H1 (cell line): ENCODE measurements at regions not wholly inside any gene's neighbourhood (a gene's known extent, or its start where the extent isn't known, plus 50 kb on each side); places are given as distances from the start of the nearest gene placed in this dataset.

Experiments
- CTCF ChIA-PET: fragments of 300-600 bp; sonication (Branson Sonifier 250); formaldehyde crosslinking; loops from one replicate; lab custom pipeline; 2021; ENCODE audit not compliant: partially characterized antibody; lab: Charles Lee
- POLR2A ChIA-PET: fragments of 300-600 bp; sonication (Branson Sonifier 250); formaldehyde crosslinking; loops from one replicate; lab custom pipeline; 2021; ENCODE audit warnings: inconsistent platforms; ENCODE audit not compliant: partially characterized antibody; lab: Charles Lee
- DNase-seq, 2 experiments: peaks; one replicate each; pipeline versions ENCODE4 v3.0.0 to v3.0.0-alpha.2; 2010 to 2022; ENCODE audit warnings: low spot score in 2 of 2, low read depth in 1 of 2, mixed read lengths in 1 of 2
- FAIRE-seq: peaks from 2 replicates; lab custom pipeline; 2011; peaks lifted over from hg19 to GRCh38; lab: Jason Lieb, UNC
- H2AFZ ChIP-seq: 2 replicates; pipeline ENCODE4 v1.8.1; 2012; ENCODE audit warnings: low read length, inconsistent platforms
- H2AK5ac ChIP-seq: 2 replicates; pipeline ENCODE4 v1.6.1; 2013; ENCODE audit warnings: low read depth, low read length
- H2BK120ac ChIP-seq: replicated peaks from 2 replicates; pipeline ENCODE3; 2013; ENCODE audit warnings: low read depth, low read length, inconsistent platforms
- H2BK12ac ChIP-seq: 2 replicates; pipeline ENCODE4 v1.6.1; 2013; ENCODE audit warnings: low read depth, low read length
- H2BK15ac ChIP-seq: 2 replicates; pipeline ENCODE4 v1.6.1; 2013; ENCODE audit warnings: low read length
- H2BK20ac ChIP-seq: 2 replicates; pipeline ENCODE4 v1.6.1; 2013; ENCODE audit warnings: low read length
- H2BK5ac ChIP-seq: 2 replicates; pipeline ENCODE4 v1.6.1; 2013; ENCODE audit warnings: low read depth, low read length
- H3K14ac ChIP-seq: 2 replicates; pipeline ENCODE4 v1.6.1; 2013; ENCODE audit warnings: inconsistent platforms; ENCODE audit not compliant: insufficient read length
- H3K18ac ChIP-seq: 2 replicates; pipeline ENCODE4 v1.6.1; 2013; ENCODE audit warnings: low read length; ENCODE audit errors: extremely low read depth
- H3K23ac ChIP-seq: 2 replicates; pipeline ENCODE4 v1.6.1; 2013; ENCODE audit warnings: inconsistent platforms; ENCODE audit not compliant: insufficient read length
- H3K23me2 ChIP-seq: 2 replicates; pipeline ENCODE4 v1.6.1; 2013; ENCODE audit warnings: low read depth, low read length
- H3K27ac ChIP-seq: 2 replicates; pipeline ENCODE4 v1.6.1; 2011; ENCODE audit warnings: low read depth, low read length, inconsistent platforms
- H3K27me3 ChIP-seq, 4 experiments: replicated peaks in 1 of 4; 1 replicate in 1 of 4; 2 replicates in 3 of 4; pipeline versions ENCODE4 v1.6.1 to v1.8.1; 2011 to 2013; ENCODE audit warnings: low read length in 3 of 4, mild to moderate bottlenecking in 3 of 4, inconsistent platforms in 2 of 4, mixed read lengths in 2 of 4, moderate library complexity in 1 of 4; ENCODE audit not compliant: control insufficient read depth in 3 of 4, insufficient read depth in 3 of 4; ENCODE audit errors: extremely low read depth in 1 of 4
- H3K36me3 ChIP-seq, 4 experiments: 2 replicates each; pipeline versions ENCODE4 v1.6.1 to v1.8.1; 2011 to 2013; ENCODE audit warnings: mild to moderate bottlenecking in 4 of 4, low read length in 3 of 4, moderate library complexity in 2 of 4, control low read depth in 1 of 4, inconsistent platforms in 1 of 4; ENCODE audit not compliant: insufficient read depth in 4 of 4, control insufficient read depth in 2 of 4
- H3K4ac ChIP-seq: replicated peaks from 2 replicates; pipeline ENCODE3; 2013; ENCODE audit warnings: low read length, low read depth, mixed read lengths, inconsistent platforms; ENCODE audit not compliant: insufficient read length
- H3K4me1 ChIP-seq, 4 experiments: replicated peaks in 1 of 4; 1 replicate in 1 of 4; 2 replicates in 3 of 4; pipeline versions ENCODE4 v1.6.1 to v1.8.1; 2011 to 2013; ENCODE audit warnings: low read length in 3 of 4, inconsistent platforms in 2 of 4, mixed read lengths in 1 of 4; ENCODE audit not compliant: insufficient read depth in 4 of 4, control insufficient read depth in 3 of 4
- H3K4me2 ChIP-seq, 2 experiments: 2 replicates each; pipeline versions ENCODE4 v1.6.1 to v1.8.1; 2011 to 2013; ENCODE audit warnings: low read depth in 2 of 2, low read length in 2 of 2, control low read depth in 1 of 2, inconsistent platforms in 1 of 2, mild to moderate bottlenecking in 1 of 2; ENCODE audit not compliant: insufficient read depth in 1 of 2
- H3K4me3 ChIP-seq, 4 experiments: fragments of 200-600, 300-600 bp in 1 of 4; sonication (generic), shearing (Covaris generic), sonication (Bioruptor Twin) in 1 of 4; 2 replicates each; pipeline versions ENCODE4 v1.5.1 to v1.8.1; 2011 to 2016; ENCODE audit warnings: low read length in 4 of 4, low read depth in 3 of 4, control low read depth in 2 of 4, inconsistent platforms in 2 of 4, mild to moderate bottlenecking in 2 of 4, mixed read lengths in 1 of 4, moderate library complexity in 1 of 4; ENCODE audit not compliant: insufficient read depth in 2 of 4; ENCODE audit errors: extremely low read depth in 1 of 4
- H3K56ac ChIP-seq: replicated peaks from 2 replicates; pipeline ENCODE3; 2013; ENCODE audit warnings: low read depth, mild to moderate bottlenecking, mixed read lengths, low read length, inconsistent platforms; ENCODE audit not compliant: insufficient read length
- H3K79me1 ChIP-seq: 2 replicates; pipeline ENCODE4 v1.6.1; 2013; ENCODE audit warnings: low read depth, low read length, control low read depth
- H3K79me2 ChIP-seq, 2 experiments: 2 replicates each; pipeline versions ENCODE4 v1.6.1 to v1.8.1; 2012 to 2013; ENCODE audit warnings: low read length in 2 of 2, mild to moderate bottlenecking in 2 of 2, inconsistent platforms in 1 of 2; ENCODE audit not compliant: insufficient read depth in 2 of 2, control insufficient read depth in 1 of 2
- H3K9ac ChIP-seq, 4 experiments: replicated peaks in 1 of 4; 1 replicate in 1 of 4; 2 replicates in 3 of 4; pipeline versions ENCODE4 v1.6.1 to v1.8.1; 2011 to 2013; ENCODE audit warnings: low read depth in 3 of 4, low read length in 3 of 4, control low read depth in 2 of 4, mild to moderate bottlenecking in 2 of 4, moderate library complexity in 2 of 4, inconsistent platforms in 1 of 4; ENCODE audit errors: extremely low read depth in 1 of 4
- H3K9me3 ChIP-seq, 2 experiments: 2 replicates each; pipeline versions ENCODE4 v1.6.1 to v1.8.1; 2012 to 2013; ENCODE audit warnings: mild to moderate bottlenecking in 2 of 2, moderate library complexity in 2 of 2, control low read depth in 1 of 2, inconsistent platforms in 1 of 2, low read depth in 1 of 2, low read length in 1 of 2, mixed read lengths in 1 of 2; ENCODE audit not compliant: insufficient read depth in 2 of 2
- H4K20me1 ChIP-seq, 2 experiments: replicated peaks in 1 of 2; 2 replicates each; pipeline versions ENCODE3 to v1.8.1; 2011 to 2013; ENCODE audit warnings: inconsistent platforms in 2 of 2, low read length in 2 of 2, mild to moderate bottlenecking in 1 of 2; ENCODE audit not compliant: insufficient read depth in 2 of 2, control insufficient read depth in 1 of 2
- H4K5ac ChIP-seq: 2 replicates; pipeline ENCODE4 v1.6.1; 2013; ENCODE audit warnings: low read length, low read depth, mixed read lengths, inconsistent platforms; ENCODE audit not compliant: insufficient read length
- H4K8ac ChIP-seq: 2 replicates; pipeline ENCODE4 v1.8.0; 2013; ENCODE audit warnings: mild to moderate bottlenecking, moderate library complexity, low read length, inconsistent platforms; ENCODE audit not compliant: insufficient read depth; ENCODE audit errors: extremely low read depth
- H4K91ac ChIP-seq: replicated peaks from 2 replicates; pipeline ENCODE3; 2013; ENCODE audit warnings: low read length, mixed read lengths, inconsistent platforms; ENCODE audit not compliant: insufficient read length
- CHD7 ChIP-seq: fragments of 300-600 bp; sonication (generic); IDR thresholded peaks from 2 replicates; pipeline ENCODE4 v1.7.1; 2012; ENCODE audit warnings: low read length, moderate library complexity, mild to moderate bottlenecking, inconsistent platforms; ENCODE audit not compliant: insufficient replicate concordance
- WGBS, 2 experiments: shearing (Covaris generic) in 1 of 2; methylation state at CpG; one replicate each; pipeline versions ENCODE4 v1.1.6 to v1.1.7; 2013 to 2015; ENCODE audit warnings: low lambda C conversion rate in 2 of 2, mixed read lengths in 2 of 2, inconsistent platforms in 1 of 2, low coverage in 1 of 2, missing lambda C conversion rate in 1 of 2; ENCODE audit not compliant: insufficient replicate concordance in 2 of 2, insufficient coverage in 1 of 2, insufficient read length in 1 of 2; ENCODE audit errors: extremely low coverage in 1 of 2, missing lambda C conversion rate in 1 of 2; 5-methylcytosine and 5-hydroxymethylcytosine counted together

DNA sequence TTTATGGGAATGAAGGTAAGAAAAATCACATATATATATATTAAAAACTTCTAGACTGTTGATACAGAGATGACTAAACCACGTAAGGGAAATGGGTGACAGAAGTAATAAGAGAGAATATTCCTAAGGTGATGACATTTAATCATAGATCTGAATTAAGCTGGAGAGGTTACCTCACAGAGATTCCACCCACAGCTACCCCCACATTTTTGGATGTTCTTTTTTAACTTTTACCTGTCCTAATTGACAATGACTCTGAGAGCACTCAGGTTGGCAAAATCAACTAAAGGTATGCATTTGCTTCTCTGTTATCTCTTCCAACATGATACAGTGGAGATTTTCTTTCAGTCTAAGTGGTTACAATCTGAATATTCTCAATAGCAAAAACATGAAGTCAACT is 1280.6 kb downstream of the CDH11 start:
- CTCF ChIA-PET, result no interaction called here
- H2BK12ac ChIP-seq, result no peak overlapping the region
- TF ChIP-seq CHD7, result no peak

More for the DNA sequence above, 1280.6 kb downstream of the CDH11 start:
- no peak overlapping the region for H3K18ac ChIP-seq
- no peak overlapping the region for H4K91ac ChIP-seq
- no peak overlapping the region for H2BK5ac ChIP-seq
- H3K4me3 ChIP-seq, result no peak overlapping the region
- WGBS, 2 experiments, result 94% methylated on average over 1 of the region's 1 CpG; no CpG with 5 or more reads in 1 of the 2 experiments
- H3K27ac ChIP-seq, result no peak overlapping the region
- no peaks in the 10 kb centered on the region for H3K36me3 ChIP-seq
- no peak overlapping the region for H3K9ac ChIP-seq
- H4K20me1 ChIP-seq, result no peaks in the 10 kb centered on the region
- no peak overlapping the region for H3K23ac ChIP-seq
- H3K79me1 ChIP-seq, result no peaks in the 10 kb centered on the region
- H3K56ac ChIP-seq, result no peak overlapping the region
- FAIRE-seq (no peak), DNase-seq (no peak)
- no peak overlapping the region for H4K5ac ChIP-seq
- no peak overlapping the region for H2AK5ac ChIP-seq
- H2BK20ac ChIP-seq, result no peak overlapping the region
- no peak overlapping the region for H3K14ac ChIP-seq
- POLR2A ChIA-PET, result no interaction called here
- H3K23me2 ChIP-seq, result no peaks in the 10 kb centered on the region
- H3K79me2 ChIP-seq, result no peaks in the 10 kb centered on the region
- H3K4ac ChIP-seq, result no peak overlapping the region
- no peak overlapping the region for H2BK15ac ChIP-seq
- H3K4me2 ChIP-seq, result no peak overlapping the region
- no peaks in the 10 kb centered on the region for H3K4me1 ChIP-seq
- H2AFZ ChIP-seq, result no peak overlapping the region
- H2BK120ac ChIP-seq, result no peak overlapping the region
- H4K8ac ChIP-seq, result no peak overlapping the region
- peaks cover 9 to 10% of the 10 kb centered on the region in 2 experiments; a peak in 2 of 4 replicates for H3K9me3 ChIP-seq
- no peaks in the 10 kb centered on the region for H3K27me3 ChIP-seq
